Smooth muscle cell (in vitro differentiated cells): ENCODE measurements at regions not wholly inside any gene's neighbourhood (a gene's known extent, or its start where the extent isn't known, plus 50 kb on each side); places are given as distances from the start of the nearest gene placed in this dataset.

ENCODE experiments used
- DNase-seq: peaks from one replicate; lab custom pipeline; 2025; ENCODE audit not compliant: unreplicated experiment; lab: John Stamatoyannopoulos, UW
- H2AFZ ChIP-seq: fragments of 200-600 bp; sonication (generic); 2 replicates; pipeline ENCODE4 v1.6.0; 2016; ENCODE audit warnings: antibody characterized with exemption, low read depth, mild to moderate bottlenecking
- H3F3A ChIP-seq: fragments of 200-600 bp; sonication (generic); 2 replicates; pipeline ENCODE4 v1.6.0; 2017; ENCODE audit warnings: antibody characterized with exemption, low read depth
- H3K27ac ChIP-seq: fragments of 200-600 bp; sonication (generic); 2 replicates; pipeline ENCODE4 v1.5.1; 2016; ENCODE audit warnings: low read depth, mild to moderate bottlenecking
- H3K27me3 ChIP-seq: fragments of 200-600 bp; sonication (generic); 2 replicates; pipeline ENCODE4 v1.6.1; 2016; ENCODE audit warnings: low read depth, mild to moderate bottlenecking
- H3K36me3 ChIP-seq: fragments of 200-600 bp; sonication (generic); 2 replicates; pipeline ENCODE4 v1.5.1; 2016; ENCODE audit warnings: low read depth
- H3K4me1 ChIP-seq: fragments of 200-600 bp; sonication (generic); 2 replicates; pipeline ENCODE4 v1.5.1; 2016; ENCODE audit warnings: low read depth
- H3K4me2 ChIP-seq: fragments of 200-600 bp; sonication (generic); 2 replicates; pipeline ENCODE4 v1.6.0; 2016; ENCODE audit warnings: mild to moderate bottlenecking
- H3K4me3 ChIP-seq: fragments of 200-600 bp; sonication (generic); 2 replicates; pipeline ENCODE4 v1.5.1; 2016; ENCODE audit warnings: mild to moderate bottlenecking
- H3K79me2 ChIP-seq: fragments of 200-600 bp; sonication (generic); 2 replicates; pipeline ENCODE4 v1.6.0; 2016; ENCODE audit warnings: low read depth, mild to moderate bottlenecking
- H3K9ac ChIP-seq: fragments of 200-600 bp; sonication (generic); 2 replicates; pipeline ENCODE4 v1.6.0; 2016; ENCODE audit warnings: low read depth
- H3K9me3 ChIP-seq: fragments of 200-600 bp; sonication (generic); replicated peaks from 2 replicates; pipeline ENCODE4 v1.5.1; 2016; ENCODE audit warnings: low read depth
- H4K20me1 ChIP-seq: fragments of 200-600 bp; sonication (generic); 2 replicates; pipeline ENCODE4 v1.6.0; 2016; ENCODE audit warnings: low read depth
- WGBS: methylation state at CpG from one replicate; pipeline ENCODE4 v1.1.7; 2016; ENCODE audit warnings: low lambda C conversion rate; 5-methylcytosine and 5-hydroxymethylcytosine counted together
- TF ChIP-seq, protein P1 (sequence below): fragments of 200-600 bp; sonication (generic); IDR thresholded peaks from 2 replicates; pipeline ENCODE4 v1.5.1; 2017; ENCODE audit warnings: borderline replicate concordance, mild to moderate bottlenecking, antibody characterized with exemption; ENCODE audit not compliant: insufficient read depth, poor library complexity, severe bottlenecking

DNA sequence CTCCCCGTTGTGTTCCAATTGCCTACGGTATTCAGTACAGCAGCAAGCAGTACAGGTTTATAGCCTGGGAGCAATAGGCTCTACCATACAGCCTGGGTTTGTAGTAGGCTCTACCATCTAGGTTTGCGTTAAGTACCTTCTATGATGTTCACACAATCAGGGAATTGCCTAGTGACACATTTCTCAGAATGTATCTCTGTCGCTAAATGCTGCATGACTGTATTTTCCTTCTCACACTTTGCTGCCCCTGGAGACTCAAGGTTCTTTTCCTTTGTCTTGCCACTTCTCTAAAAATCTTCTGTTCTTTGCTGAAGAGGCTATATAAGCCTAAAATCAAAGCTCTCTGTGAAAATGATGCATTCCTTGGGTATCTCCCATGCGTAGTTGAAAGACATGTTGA is 241.9 kb downstream of the CD83 start:
- Histone ChIP-seq H3K36me3 (no peaks in the 10 kb centered on the region), H3K79me2 (no peaks in the 10 kb centered on the region), H3F3A (no peaks in the 10 kb centered on the region), H3K4me3 (no peak overlapping the region), H4K20me1 (no peaks in the 10 kb centered on the region), H3K4me1 (no peaks in the 10 kb centered on the region), H3K4me2 (no peak overlapping the region), H3K9ac (no peak overlapping the region), H3K9me3 (no peaks in the 10 kb centered on the region), H3K27me3 (no peaks in the 10 kb centered on the region), H2AFZ (no peak overlapping the region), H3K27ac (no peak overlapping the region)
- no peak for DNase-seq
- TF ChIP-seq, protein P1, sequence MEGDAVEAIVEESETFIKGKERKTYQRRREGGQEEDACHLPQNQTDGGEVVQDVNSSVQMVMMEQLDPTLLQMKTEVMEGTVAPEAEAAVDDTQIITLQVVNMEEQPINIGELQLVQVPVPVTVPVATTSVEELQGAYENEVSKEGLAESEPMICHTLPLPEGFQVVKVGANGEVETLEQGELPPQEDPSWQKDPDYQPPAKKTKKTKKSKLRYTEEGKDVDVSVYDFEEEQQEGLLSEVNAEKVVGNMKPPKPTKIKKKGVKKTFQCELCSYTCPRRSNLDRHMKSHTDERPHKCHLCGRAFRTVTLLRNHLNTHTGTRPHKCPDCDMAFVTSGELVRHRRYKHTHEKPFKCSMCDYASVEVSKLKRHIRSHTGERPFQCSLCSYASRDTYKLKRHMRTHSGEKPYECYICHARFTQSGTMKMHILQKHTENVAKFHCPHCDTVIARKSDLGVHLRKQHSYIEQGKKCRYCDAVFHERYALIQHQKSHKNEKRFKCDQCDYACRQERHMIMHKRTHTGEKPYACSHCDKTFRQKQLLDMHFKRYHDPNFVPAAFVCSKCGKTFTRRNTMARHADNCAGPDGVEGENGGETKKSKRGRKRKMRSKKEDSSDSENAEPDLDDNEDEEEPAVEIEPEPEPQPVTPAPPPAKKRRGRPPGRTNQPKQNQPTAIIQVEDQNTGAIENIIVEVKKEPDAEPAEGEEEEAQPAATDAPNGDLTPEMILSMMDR = no peak
- WGBS = 90% methylated on average over 5 of the region's 5 CpGs

DNA sequence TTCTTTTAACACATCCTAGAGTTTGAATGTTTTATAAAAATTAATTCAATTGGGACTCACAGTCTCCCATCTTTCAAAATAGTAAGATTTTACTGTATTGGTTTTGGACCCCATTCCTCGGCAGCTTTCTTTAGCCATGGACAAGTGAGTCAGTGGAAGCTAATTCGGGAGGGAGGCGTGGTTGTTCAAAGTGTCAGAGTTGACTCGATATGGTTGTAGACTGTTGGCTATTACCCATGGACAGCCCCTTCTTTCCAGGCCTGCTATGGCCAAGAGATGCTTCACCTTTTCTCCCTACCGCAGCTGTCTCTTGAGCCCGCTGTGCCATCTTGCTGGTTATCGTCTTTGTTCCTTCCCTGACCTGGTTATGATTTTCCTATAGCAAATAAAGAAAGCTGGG is 243.0 kb downstream of the CD83 start:
- Histone ChIP-seq H2AFZ (no peak overlapping the region), H4K20me1 (no peaks in the 10 kb centered on the region), H3K4me2 (no peak overlapping the region)

DNA sequence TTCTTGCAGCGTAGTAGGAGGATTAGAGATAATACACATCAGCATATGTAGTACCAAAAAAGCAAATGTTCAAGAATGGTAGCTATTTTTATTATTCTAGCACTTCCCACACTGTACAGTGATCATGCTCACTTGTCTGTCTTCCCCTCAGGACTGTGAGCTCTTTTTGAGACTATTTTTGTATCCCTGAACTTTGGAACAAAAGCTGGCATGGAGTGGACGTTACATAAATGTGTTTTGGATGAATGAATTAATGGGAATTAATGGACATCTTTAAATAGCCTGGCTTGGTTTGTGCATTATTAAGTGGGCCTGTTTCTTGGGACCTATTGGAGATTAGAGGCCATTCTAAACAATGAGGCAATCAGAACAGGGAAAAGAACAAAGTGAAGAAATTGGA is 243.7 kb downstream of the CD83 start:
- H3K9me3 ChIP-seq = no peaks in the 10 kb centered on the region
- no peak overlapping the region for H3K9ac ChIP-seq
- H3K27ac ChIP-seq = no peak overlapping the region
- no peak overlapping the region for H3K4me2 ChIP-seq
- H2AFZ ChIP-seq = no peak overlapping the region
- TF ChIP-seq, protein P1 = no peak
- H3K27me3 ChIP-seq = no peaks in the 10 kb centered on the region
- H3K4me1 ChIP-seq = no peaks in the 10 kb centered on the region
- H4K20me1 ChIP-seq = no peaks in the 10 kb centered on the region
- no peaks in the 10 kb centered on the region for H3F3A ChIP-seq
- no peak overlapping the region for H3K4me3 ChIP-seq
- H3K36me3 ChIP-seq = no peaks in the 10 kb centered on the region
- H3K79me2 ChIP-seq = no peaks in the 10 kb centered on the region
- DNase-seq = no peak
- WGBS = 47% methylated on average over 2 of the region's 2 CpGs

More for the DNA sequence above, 243.0 kb downstream of the CD83 start:
- no peaks in the 10 kb centered on the region for H3K36me3 ChIP-seq
- WGBS = 95% methylated on average over 7 of the region's 7 CpGs
- DNase-seq = no peak
- H3K4me3 ChIP-seq = no peak overlapping the region
- no peaks in the 10 kb centered on the region for H3F3A ChIP-seq
- H3K9ac ChIP-seq = no peak overlapping the region
- no peak overlapping the region for H3K27ac ChIP-seq
- H3K79me2 ChIP-seq = no peaks in the 10 kb centered on the region
- no peaks in the 10 kb centered on the region for H3K27me3 ChIP-seq
- H3K4me1 ChIP-seq = no peaks in the 10 kb centered on the region
- H3K9me3 ChIP-seq = no peaks in the 10 kb centered on the region
- TF ChIP-seq, protein P1 = no peak

GRCh38 chr6:14361956-14362587 is 244.5 kb downstream of the CD83 start:
- H3K27me3 ChIP-seq = no peaks in the 10 kb centered on the region
- no peaks in the 10 kb centered on the region for H3F3A ChIP-seq
- H3K4me3 ChIP-seq = no peak overlapping the region
- no peak overlapping the region for H3K9ac ChIP-seq
- H4K20me1 ChIP-seq = no peaks in the 10 kb centered on the region
- 92% methylated on average over 5 of the region's 5 CpGs for WGBS
- H3K36me3 ChIP-seq = no peaks in the 10 kb centered on the region
- no peak overlapping the region for H2AFZ ChIP-seq
- no peak overlapping the region for H3K27ac ChIP-seq
- DNase-seq = no peak
- no peaks in the 10 kb centered on the region for H3K79me2 ChIP-seq
- no peak overlapping the region for H3K4me2 ChIP-seq
- H3K9me3 ChIP-seq = no peaks in the 10 kb centered on the region
- no peaks in the 10 kb centered on the region for H3K4me1 ChIP-seq
- TF ChIP-seq, protein P1 = no peak
